H1 (cell line): ENCODE measurements at regions not wholly inside any gene's neighbourhood (a gene's known extent, or its start where the extent isn't known, plus 50 kb on each side); places are given as distances from the start of the nearest gene placed in this dataset.

Experiments used
- CTCF ChIA-PET: fragments of 300-600 bp; sonication (Branson Sonifier 250); formaldehyde crosslinking; loops from one replicate; lab custom pipeline; 2021; ENCODE audit not compliant: partially characterized antibody; lab: Charles Lee
- POLR2A ChIA-PET: fragments of 300-600 bp; sonication (Branson Sonifier 250); formaldehyde crosslinking; loops from one replicate; lab custom pipeline; 2021; ENCODE audit warnings: inconsistent platforms; ENCODE audit not compliant: partially characterized antibody; lab: Charles Lee
- DNase-seq, 2 experiments: peaks; one replicate each; pipeline versions ENCODE4 v3.0.0 to v3.0.0-alpha.2; 2010 to 2022; ENCODE audit warnings: low spot score in 2 of 2, low read depth in 1 of 2, mixed read lengths in 1 of 2
- FAIRE-seq: peaks from 2 replicates; lab custom pipeline; 2011; peaks lifted over from hg19 to GRCh38; lab: Jason Lieb, UNC
- H2AFZ ChIP-seq: 2 replicates; pipeline ENCODE4 v1.8.1; 2012; ENCODE audit warnings: low read length, inconsistent platforms
- H2AK5ac ChIP-seq: 2 replicates; pipeline ENCODE4 v1.6.1; 2013; ENCODE audit warnings: low read depth, low read length
- H2BK120ac ChIP-seq: replicated peaks from 2 replicates; pipeline ENCODE3; 2013; ENCODE audit warnings: low read depth, low read length, inconsistent platforms
- H2BK12ac ChIP-seq: 2 replicates; pipeline ENCODE4 v1.6.1; 2013; ENCODE audit warnings: low read depth, low read length
- H2BK15ac ChIP-seq: 2 replicates; pipeline ENCODE4 v1.6.1; 2013; ENCODE audit warnings: low read length
- H2BK20ac ChIP-seq: 2 replicates; pipeline ENCODE4 v1.6.1; 2013; ENCODE audit warnings: low read length
- H2BK5ac ChIP-seq: 2 replicates; pipeline ENCODE4 v1.6.1; 2013; ENCODE audit warnings: low read depth, low read length
- H3K14ac ChIP-seq: 2 replicates; pipeline ENCODE4 v1.6.1; 2013; ENCODE audit warnings: inconsistent platforms; ENCODE audit not compliant: insufficient read length
- H3K18ac ChIP-seq: 2 replicates; pipeline ENCODE4 v1.6.1; 2013; ENCODE audit warnings: low read length; ENCODE audit errors: extremely low read depth
- H3K23ac ChIP-seq: 2 replicates; pipeline ENCODE4 v1.6.1; 2013; ENCODE audit warnings: inconsistent platforms; ENCODE audit not compliant: insufficient read length
- H3K23me2 ChIP-seq: 2 replicates; pipeline ENCODE4 v1.6.1; 2013; ENCODE audit warnings: low read depth, low read length
- H3K27ac ChIP-seq: 2 replicates; pipeline ENCODE4 v1.6.1; 2011; ENCODE audit warnings: low read depth, low read length, inconsistent platforms
- H3K27me3 ChIP-seq, 4 experiments: replicated peaks in 1 of 4; 1 replicate in 1 of 4; 2 replicates in 3 of 4; pipeline versions ENCODE4 v1.6.1 to v1.8.1; 2011 to 2013; ENCODE audit warnings: low read length in 3 of 4, mild to moderate bottlenecking in 3 of 4, inconsistent platforms in 2 of 4, mixed read lengths in 2 of 4, moderate library complexity in 1 of 4; ENCODE audit not compliant: control insufficient read depth in 3 of 4, insufficient read depth in 3 of 4; ENCODE audit errors: extremely low read depth in 1 of 4
- H3K36me3 ChIP-seq, 4 experiments: 2 replicates each; pipeline versions ENCODE4 v1.6.1 to v1.8.1; 2011 to 2013; ENCODE audit warnings: mild to moderate bottlenecking in 4 of 4, low read length in 3 of 4, moderate library complexity in 2 of 4, control low read depth in 1 of 4, inconsistent platforms in 1 of 4; ENCODE audit not compliant: insufficient read depth in 4 of 4, control insufficient read depth in 2 of 4
- H3K4ac ChIP-seq: replicated peaks from 2 replicates; pipeline ENCODE3; 2013; ENCODE audit warnings: low read length, low read depth, mixed read lengths, inconsistent platforms; ENCODE audit not compliant: insufficient read length
- H3K4me1 ChIP-seq, 4 experiments: replicated peaks in 1 of 4; 1 replicate in 1 of 4; 2 replicates in 3 of 4; pipeline versions ENCODE4 v1.6.1 to v1.8.1; 2011 to 2013; ENCODE audit warnings: low read length in 3 of 4, inconsistent platforms in 2 of 4, mixed read lengths in 1 of 4; ENCODE audit not compliant: insufficient read depth in 4 of 4, control insufficient read depth in 3 of 4
- H3K4me2 ChIP-seq, 2 experiments: 2 replicates each; pipeline versions ENCODE4 v1.6.1 to v1.8.1; 2011 to 2013; ENCODE audit warnings: low read depth in 2 of 2, low read length in 2 of 2, control low read depth in 1 of 2, inconsistent platforms in 1 of 2, mild to moderate bottlenecking in 1 of 2; ENCODE audit not compliant: insufficient read depth in 1 of 2
- H3K4me3 ChIP-seq, 4 experiments: fragments of 200-600, 300-600 bp in 1 of 4; sonication (generic), shearing (Covaris generic), sonication (Bioruptor Twin) in 1 of 4; 2 replicates each; pipeline versions ENCODE4 v1.5.1 to v1.8.1; 2011 to 2016; ENCODE audit warnings: low read length in 4 of 4, low read depth in 3 of 4, control low read depth in 2 of 4, inconsistent platforms in 2 of 4, mild to moderate bottlenecking in 2 of 4, mixed read lengths in 1 of 4, moderate library complexity in 1 of 4; ENCODE audit not compliant: insufficient read depth in 2 of 4; ENCODE audit errors: extremely low read depth in 1 of 4
- H3K56ac ChIP-seq: replicated peaks from 2 replicates; pipeline ENCODE3; 2013; ENCODE audit warnings: low read depth, mild to moderate bottlenecking, mixed read lengths, low read length, inconsistent platforms; ENCODE audit not compliant: insufficient read length
- H3K79me1 ChIP-seq: 2 replicates; pipeline ENCODE4 v1.6.1; 2013; ENCODE audit warnings: low read depth, low read length, control low read depth
- H3K79me2 ChIP-seq, 2 experiments: 2 replicates each; pipeline versions ENCODE4 v1.6.1 to v1.8.1; 2012 to 2013; ENCODE audit warnings: low read length in 2 of 2, mild to moderate bottlenecking in 2 of 2, inconsistent platforms in 1 of 2; ENCODE audit not compliant: insufficient read depth in 2 of 2, control insufficient read depth in 1 of 2
- H3K9ac ChIP-seq, 4 experiments: replicated peaks in 1 of 4; 1 replicate in 1 of 4; 2 replicates in 3 of 4; pipeline versions ENCODE4 v1.6.1 to v1.8.1; 2011 to 2013; ENCODE audit warnings: low read depth in 3 of 4, low read length in 3 of 4, control low read depth in 2 of 4, mild to moderate bottlenecking in 2 of 4, moderate library complexity in 2 of 4, inconsistent platforms in 1 of 4; ENCODE audit errors: extremely low read depth in 1 of 4
- H3K9me3 ChIP-seq, 2 experiments: 2 replicates each; pipeline versions ENCODE4 v1.6.1 to v1.8.1; 2012 to 2013; ENCODE audit warnings: mild to moderate bottlenecking in 2 of 2, moderate library complexity in 2 of 2, control low read depth in 1 of 2, inconsistent platforms in 1 of 2, low read depth in 1 of 2, low read length in 1 of 2, mixed read lengths in 1 of 2; ENCODE audit not compliant: insufficient read depth in 2 of 2
- H4K20me1 ChIP-seq, 2 experiments: replicated peaks in 1 of 2; 2 replicates each; pipeline versions ENCODE3 to v1.8.1; 2011 to 2013; ENCODE audit warnings: inconsistent platforms in 2 of 2, low read length in 2 of 2, mild to moderate bottlenecking in 1 of 2; ENCODE audit not compliant: insufficient read depth in 2 of 2, control insufficient read depth in 1 of 2
- H4K5ac ChIP-seq: 2 replicates; pipeline ENCODE4 v1.6.1; 2013; ENCODE audit warnings: low read length, low read depth, mixed read lengths, inconsistent platforms; ENCODE audit not compliant: insufficient read length
- H4K8ac ChIP-seq: 2 replicates; pipeline ENCODE4 v1.8.0; 2013; ENCODE audit warnings: mild to moderate bottlenecking, moderate library complexity, low read length, inconsistent platforms; ENCODE audit not compliant: insufficient read depth; ENCODE audit errors: extremely low read depth
- H4K91ac ChIP-seq: replicated peaks from 2 replicates; pipeline ENCODE3; 2013; ENCODE audit warnings: low read length, mixed read lengths, inconsistent platforms; ENCODE audit not compliant: insufficient read length
- SRF ChIP-seq: IDR thresholded peaks from 2 replicates; pipeline ENCODE4 v1.6.1; 2011; ENCODE audit warnings: mild to moderate bottlenecking, low read depth, low read length, moderate library complexity
- WGBS, 2 experiments: shearing (Covaris generic) in 1 of 2; methylation state at CpG; one replicate each; pipeline versions ENCODE4 v1.1.6 to v1.1.7; 2013 to 2015; ENCODE audit warnings: low lambda C conversion rate in 2 of 2, mixed read lengths in 2 of 2, inconsistent platforms in 1 of 2, low coverage in 1 of 2, missing lambda C conversion rate in 1 of 2; ENCODE audit not compliant: insufficient replicate concordance in 2 of 2, insufficient coverage in 1 of 2, insufficient read length in 1 of 2; ENCODE audit errors: extremely low coverage in 1 of 2, missing lambda C conversion rate in 1 of 2; 5-methylcytosine and 5-hydroxymethylcytosine counted together

GRCh38 chr20:19860737-19861136 is 102.7 kb downstream of the RIN2 start:
- FAIRE-seq (no peak), DNase-seq (no peak)
- no peak overlapping the region for H3K4ac ChIP-seq
- no peaks in the 10 kb centered on the region for H3K4me1 ChIP-seq
- H4K8ac ChIP-seq: no peak overlapping the region
- no peaks in the 10 kb centered on the region for H4K20me1 ChIP-seq
- H3K18ac ChIP-seq: no peak overlapping the region
- H3K79me2 ChIP-seq: no peaks in the 10 kb centered on the region
- H3K27me3 ChIP-seq: no peaks in the 10 kb centered on the region
- no peaks in the 10 kb centered on the region for H3K79me1 ChIP-seq
- no peak overlapping the region for H2BK15ac ChIP-seq
- no peaks in the 10 kb centered on the region for H3K9me3 ChIP-seq
- no peak overlapping the region for H3K9ac ChIP-seq
- ChIA-PET CTCF (interaction anchor here (0.7 kb wide), 1 partner anchor 134 kb away, joined by 4 read pairs; no protein-coding TSS in a partner anchor), POLR2A (no interaction called here)
- H3K4me3 ChIP-seq: no peak overlapping the region
- H3K27ac ChIP-seq: no peak overlapping the region
- H3K56ac ChIP-seq: no peak overlapping the region
- H3K14ac ChIP-seq: no peak overlapping the region
- no peak overlapping the region for H2BK12ac ChIP-seq
- no peak overlapping the region for H2AK5ac ChIP-seq
- no peak overlapping the region for H2BK5ac ChIP-seq
- H4K5ac ChIP-seq: no peak overlapping the region
- H3K36me3 ChIP-seq: no peaks in the 10 kb centered on the region
- no peaks in the 10 kb centered on the region for H3K23me2 ChIP-seq
- WGBS, 2 experiments: 83% methylated on average over 2 of the region's 2 CpGs; no CpG with 5 or more reads in 1 of the 2 experiments
- H3K23ac ChIP-seq: no peak overlapping the region
- no peak overlapping the region for H3K4me2 ChIP-seq
- H2AFZ ChIP-seq: no peak overlapping the region
- H2BK20ac ChIP-seq: no peak overlapping the region
- H2BK120ac ChIP-seq: no peak overlapping the region
- no peak overlapping the region for H4K91ac ChIP-seq
- no peak for TF ChIP-seq SRF
